Head of caudate nucleus (tissue), 42 donors: ENCODE measurements at regions not wholly inside any gene's neighbourhood (a gene's known extent, or its start where the extent isn't known, plus 50 kb on each side); places are given as distances from the start of the nearest gene placed in this dataset.

Experiments used
- DNase-seq, 42 donors: peaks; one replicate each; pipeline versions ENCODE4 v3.0.0 to v3.0.0-alpha.2; 2020 to 2021; ENCODE audit warnings: mixed read lengths in 7 of 42
- intact Hi-C: fragments of 100-400 bp; cut with DNase I; formaldehyde crosslinking; loops from one replicate; pipeline ENCODE4 v1.15.0; 2022

- no peak for DNase-seq
- intact Hi-C loops = no loop called here
Observed at GRCh38 chr18:77187189-77187588, 54.6 kb upstream of the MBP start.

- no peak for DNase-seq
- intact Hi-C loops = no loop called here
Observed at GRCh38 chr18:77191071-77191751, 58.4 kb upstream of the GALR1 start.

- no peak for DNase-seq
Observed at GRCh38 chr18:77197073-77197472, 52.6 kb upstream of the GALR1 start.

GRCh38 chr18:77198663-77199062 lies 51.0 kb upstream of the GALR1 start:
- intact Hi-C loops = no loop called here

More at GRCh38 chr18:77197073-77197472, 52.6 kb upstream of the GALR1 start:
- intact Hi-C loops = no loop called here

GRCh38 chr18:77199707-77200106 lies 49.9 kb upstream of the GALR1 start:
- intact Hi-C loops = loop anchor here (10.0 kb wide), 1 partner anchor 135 kb away; no protein-coding TSS in a partner anchor
- DNase-seq = no peak

More at GRCh38 chr18:77198663-77199062, 51.0 kb upstream of the GALR1 start:
- DNase-seq = no peak
